ENCODE measurements at regions not wholly inside any gene's neighbourhood (a gene's known extent, or its start where the extent isn't known, plus 50 kb on each side); places are given as distances from the start of the nearest gene placed in this dataset.

DNA sequence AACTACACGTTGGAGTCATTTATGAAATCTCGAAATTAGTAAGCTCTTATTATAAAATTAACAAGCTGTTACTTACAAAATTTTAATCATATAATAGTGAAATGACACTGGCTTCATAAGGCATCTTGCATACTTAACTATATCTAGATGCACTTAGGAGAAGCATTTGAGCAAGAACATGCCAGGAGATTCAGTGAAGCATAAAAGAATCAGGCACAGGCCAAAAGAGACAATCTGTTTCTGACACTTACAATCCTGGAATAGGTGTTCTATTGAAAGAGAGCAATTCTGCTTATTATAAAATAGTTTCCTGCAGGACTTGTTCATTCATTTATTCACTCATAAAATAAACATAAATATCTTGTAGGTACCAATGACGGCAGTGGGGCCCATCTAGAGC, 1152.2 kb upstream of the CDH6 start:
- WGBS, 2 donors (ENCODE audit: low coverage in 1 of 2) = 60 to 84% methylated on average over 2 to 3 of the region's 3 CpGs
- no peak overlapping the region for H3K4me3 ChIP-seq
- intact Hi-C loops (cut with DNase I; ENCODE audit: low total_unique reads) (no loop called here), in situ Hi-C loops (cut with MboI; ENCODE audit: low pct_ligation_motif_present in 1 of 4, low pct_unique_long_range_greater_than_20kb in 1 of 4, low sequenced_read_pairs in 3 of 4) (no loop called here)
- H3K27ac ChIP-seq = no peak overlapping the region
- no peak for DNase-seq
- no peaks in the 10 kb centered on the region for H3K27me3 ChIP-seq
- H3K4me1 ChIP-seq = no peaks in the 10 kb centered on the region
- no peaks in the 10 kb centered on the region for H3K9me3 ChIP-seq
- H3K36me3 ChIP-seq = no peaks in the 10 kb centered on the region
- TF ChIP-seq POLR2A (IDR thresholded peaks at IDR 0.05) (no peak), EP300 (IDR thresholded peaks at IDR 0.05; ENCODE audit: low read depth) (no peak), POLR2AphosphoS5 (IDR thresholded peaks at IDR 0.05) (no peak)
- TF ChIP-seq, protein P1, sequence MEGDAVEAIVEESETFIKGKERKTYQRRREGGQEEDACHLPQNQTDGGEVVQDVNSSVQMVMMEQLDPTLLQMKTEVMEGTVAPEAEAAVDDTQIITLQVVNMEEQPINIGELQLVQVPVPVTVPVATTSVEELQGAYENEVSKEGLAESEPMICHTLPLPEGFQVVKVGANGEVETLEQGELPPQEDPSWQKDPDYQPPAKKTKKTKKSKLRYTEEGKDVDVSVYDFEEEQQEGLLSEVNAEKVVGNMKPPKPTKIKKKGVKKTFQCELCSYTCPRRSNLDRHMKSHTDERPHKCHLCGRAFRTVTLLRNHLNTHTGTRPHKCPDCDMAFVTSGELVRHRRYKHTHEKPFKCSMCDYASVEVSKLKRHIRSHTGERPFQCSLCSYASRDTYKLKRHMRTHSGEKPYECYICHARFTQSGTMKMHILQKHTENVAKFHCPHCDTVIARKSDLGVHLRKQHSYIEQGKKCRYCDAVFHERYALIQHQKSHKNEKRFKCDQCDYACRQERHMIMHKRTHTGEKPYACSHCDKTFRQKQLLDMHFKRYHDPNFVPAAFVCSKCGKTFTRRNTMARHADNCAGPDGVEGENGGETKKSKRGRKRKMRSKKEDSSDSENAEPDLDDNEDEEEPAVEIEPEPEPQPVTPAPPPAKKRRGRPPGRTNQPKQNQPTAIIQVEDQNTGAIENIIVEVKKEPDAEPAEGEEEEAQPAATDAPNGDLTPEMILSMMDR (IDR thresholded peaks at IDR 0.05) = no peak

GRCh38 chr5:30040488-30041118, 1152.9 kb upstream of the CDH6 start:
- Histone ChIP-seq H3K9me3 (no peaks in the 10 kb centered on the region), H3K27ac (no peak overlapping the region), H3K27me3 (no peaks in the 10 kb centered on the region), H3K4me3 (no peak overlapping the region), H3K36me3 (no peaks in the 10 kb centered on the region), H3K4me1 (no peaks in the 10 kb centered on the region)
- in situ Hi-C loops (cut with MboI; ENCODE audit: low pct_ligation_motif_present in 1 of 4, low pct_unique_long_range_greater_than_20kb in 1 of 4, low sequenced_read_pairs in 3 of 4) (no loop called here), intact Hi-C loops (cut with DNase I; ENCODE audit: low total_unique reads) (no loop called here)
- TF ChIP-seq, protein P1 (IDR thresholded peaks at IDR 0.05) = peak in 4 of 5 experiments; percentile 8 to 21 (median 16)
- TF ChIP-seq POLR2A (IDR thresholded peaks at IDR 0.05) = no peak
- DNase-seq = no peak
- WGBS, 2 donors (ENCODE audit: low coverage in 1 of 2) = 31 to 32% methylated on average over 6 of the region's 6 CpGs

- Histone ChIP-seq H3K27ac (no peak overlapping the region), H3K36me3 (no peaks in the 10 kb centered on the region), H3K27me3 (no peaks in the 10 kb centered on the region), H3K4me3 (no peak overlapping the region), H3K4me1 (no peaks in the 10 kb centered on the region), H3K9me3 (no peaks in the 10 kb centered on the region)
- in situ Hi-C loops (cut with MboI; ENCODE audit: low pct_ligation_motif_present in 1 of 4, low pct_unique_long_range_greater_than_20kb in 1 of 4, low sequenced_read_pairs in 3 of 4) = no loop called here
- intact Hi-C loops (cut with DNase I; ENCODE audit: low total_unique reads) = no loop called here
- TF ChIP-seq POLR2A (IDR thresholded peaks at IDR 0.05) = no peak
- no peak for TF ChIP-seq POLR2AphosphoS5 (IDR thresholded peaks at IDR 0.05)
- TF ChIP-seq EP300 (IDR thresholded peaks at IDR 0.05; ENCODE audit: low read depth) = no peak
- TF ChIP-seq, protein P1 (IDR thresholded peaks at IDR 0.05) = no peak
- DNase-seq = no peak
These were observed 1154.1 kb upstream of the CDH6 start for GRCh38 chr5:30039379-30039778.

DNA sequence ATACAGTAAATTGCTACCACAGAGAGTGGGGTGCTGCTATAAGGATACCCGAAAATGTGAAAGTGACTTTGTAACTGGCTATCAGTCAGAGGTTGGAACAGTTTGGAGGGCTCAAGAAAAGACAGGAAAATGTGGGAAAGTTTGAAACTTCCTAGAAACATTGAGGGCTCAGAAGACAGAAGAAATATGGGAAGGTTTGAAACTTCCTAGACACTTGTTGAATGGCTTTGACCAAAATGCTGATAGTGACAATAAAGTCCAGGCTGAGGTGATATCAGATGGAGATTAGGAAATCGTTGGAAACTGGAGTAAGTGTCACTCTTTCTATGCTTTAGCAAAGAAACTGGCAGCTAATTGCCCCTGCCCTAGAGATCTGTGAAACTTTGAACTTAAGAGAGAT, 1158.6 kb upstream of the CDH6 start:
- in situ Hi-C loops (cut with MboI; ENCODE audit: low pct_ligation_motif_present in 1 of 4, low pct_unique_long_range_greater_than_20kb in 1 of 4, low sequenced_read_pairs in 3 of 4) = no loop called here
- H3K27ac ChIP-seq = no peak overlapping the region
- no peak overlapping the region for H3K4me3 ChIP-seq
- no peaks in the 10 kb centered on the region for H3K4me1 ChIP-seq
- intact Hi-C loops (cut with DNase I; ENCODE audit: low total_unique reads) = no loop called here
- TF ChIP-seq POLR2AphosphoS5 (IDR thresholded peaks at IDR 0.05) (no peak), EP300 (IDR thresholded peaks at IDR 0.05; ENCODE audit: low read depth) (no peak), POLR2A (IDR thresholded peaks at IDR 0.05) (no peak)
- TF ChIP-seq, protein P1 (IDR thresholded peaks at IDR 0.05) = no peak
- H3K27me3 ChIP-seq = no peaks in the 10 kb centered on the region
- H3K36me3 ChIP-seq = no peaks in the 10 kb centered on the region
- DNase-seq = no peak
- H3K9me3 ChIP-seq = no peaks in the 10 kb centered on the region
- 62 to 79% methylated on average over 2 of the region's 2 CpGs for WGBS, 2 donors (ENCODE audit: low coverage in 1 of 2)
